WTC11 (cell line): ENCODE measurements at regions not wholly inside any gene's neighbourhood (a gene's known extent, or its start where the extent isn't known, plus 50 kb on each side); places are given as distances from the start of the nearest gene placed in this dataset.
"Not testable (repeated sequence)": the region's sequence is repeated elsewhere in the genome, so short reads cannot be mapped to it uniquely, and the experiment has no call there.

Experiments
- ATAC-seq: fragments of 200-7000 bp; cut with Tn5 transposase; 2 replicates; pipeline ENCODE4 v1.10.0; 2021; ENCODE audit warnings: mild to moderate bottlenecking, moderate library complexity
- CTCF ChIA-PET: fragments of 300-600 bp; sonication (Branson Sonifier 250); formaldehyde crosslinking; loops from one replicate; lab custom pipeline; 2021; ENCODE audit warnings: antibody characterized with exemption; lab: Charles Lee
- POLR2A ChIA-PET: fragments of 350-600 bp; sonication (Branson Sonifier 250); formaldehyde crosslinking; loops from one replicate; lab custom pipeline; 2021; ENCODE audit warnings: antibody characterized with exemption; lab: Charles Lee
- DNase-seq: peaks from one replicate; pipeline ENCODE4 v3.0.0; 2021; ENCODE audit warnings: low spot score
- H3K27ac Mint-ChIP-seq: 2 replicates; pipeline ENCODE4 v1.8.0; 2021; ENCODE audit warnings: mixed read lengths
- H3K27me3 Mint-ChIP-seq: 2 replicates; pipeline ENCODE4 v1.8.0; 2021; ENCODE audit warnings: low read depth, mild to moderate bottlenecking, moderate library complexity, mixed read lengths
- H3K36me3 Mint-ChIP-seq: 2 replicates; pipeline ENCODE4 v1.8.0; 2021; ENCODE audit warnings: mixed read lengths
- H3K4me1 Mint-ChIP-seq: 2 replicates; pipeline ENCODE4 v1.8.0; 2022; ENCODE audit warnings: mixed read lengths
- H3K4me3 Mint-ChIP-seq: 2 replicates; pipeline ENCODE4 v1.8.0; 2021; ENCODE audit warnings: mild to moderate bottlenecking, moderate library complexity, mixed read lengths
- H3K9me3 Mint-ChIP-seq: 2 replicates; pipeline ENCODE4 v1.8.0; 2021; ENCODE audit warnings: mixed read lengths
- ATF2 ChIP-seq: sonication (generic); formaldehyde crosslinking; IDR thresholded peaks from 2 replicates; pipeline ENCODE4 v1.8.1; 2022; ENCODE audit warnings: low read depth, missing genetic modification reagents, borderline replicate concordance
- CREB1 ChIP-seq: sonication (generic); formaldehyde crosslinking; IDR thresholded peaks from 2 replicates; pipeline ENCODE4 v1.8.0; 2023; ENCODE audit warnings: mild to moderate bottlenecking, missing genetic modification reagents
- ESRRA ChIP-seq: sonication (generic); formaldehyde crosslinking; IDR thresholded peaks from 2 replicates; pipeline ENCODE4 v1.8.1; 2022; ENCODE audit warnings: mild to moderate bottlenecking, missing genetic modification reagents, borderline replicate concordance
- ETV6 ChIP-seq: sonication (generic); formaldehyde crosslinking; IDR thresholded peaks from 2 replicates; pipeline ENCODE4 v1.8.1; 2022; ENCODE audit warnings: mild to moderate bottlenecking, missing genetic modification reagents
- GRHL2 ChIP-seq: fragments of 250-450 bp; sonication (Bioruptor Pico); IDR thresholded peaks from 2 replicates; pipeline ENCODE4 v1.8.0; 2022; ENCODE audit warnings: mild to moderate bottlenecking, moderate library complexity; ENCODE audit not compliant: insufficient replicate concordance, severe bottlenecking
- MYBL2 ChIP-seq: sonication (generic); formaldehyde crosslinking; IDR thresholded peaks from 2 replicates; pipeline ENCODE4 v1.8.1; 2023; ENCODE audit warnings: mild to moderate bottlenecking, moderate library complexity, missing genetic modification reagents
- NFE2L1 ChIP-seq: sonication (generic); formaldehyde crosslinking; IDR thresholded peaks from 2 replicates; pipeline ENCODE4 v1.8.1; 2023; ENCODE audit warnings: missing genetic modification reagents
- NR1H2 ChIP-seq: sonication (generic); formaldehyde crosslinking; IDR thresholded peaks from 2 replicates; pipeline ENCODE4 v1.9.0; 2021; ENCODE audit warnings: mild to moderate bottlenecking, moderate library complexity, missing genetic modification reagents
- SMAD3 ChIP-seq: sonication (generic); formaldehyde crosslinking; IDR thresholded peaks from 2 replicates; pipeline ENCODE4 v1.8.0; 2022; ENCODE audit warnings: missing genetic modification reagents, mild to moderate bottlenecking, borderline replicate concordance
- SMAD4 ChIP-seq: sonication (generic); formaldehyde crosslinking; IDR thresholded peaks from 2 replicates; pipeline ENCODE4 v1.8.0; 2022; ENCODE audit warnings: mild to moderate bottlenecking, missing genetic modification reagents
- SP1 ChIP-seq: sonication (generic); formaldehyde crosslinking; conservative IDR thresholded peaks from 2 replicates; pipeline ENCODE4 v1.8.1; 2022; ENCODE audit warnings: missing genetic modification reagents
- TEAD1 ChIP-seq: sonication (generic); formaldehyde crosslinking; IDR thresholded peaks from 2 replicates; pipeline ENCODE4 v1.8.0; 2022; ENCODE audit warnings: mild to moderate bottlenecking, missing genetic modification reagents
- TEAD4 ChIP-seq: sonication (generic); formaldehyde crosslinking; IDR thresholded peaks from 2 replicates; pipeline ENCODE4 v1.8.0; 2022; ENCODE audit warnings: mild to moderate bottlenecking, missing genetic modification reagents
- ZNF138 ChIP-seq: sonication (generic); formaldehyde crosslinking; conservative IDR thresholded peaks from 2 replicates; pipeline ENCODE4 v1.8.1; 2022; ENCODE audit warnings: mild to moderate bottlenecking, moderate library complexity, missing genetic modification reagents
- ZNF232 ChIP-seq: sonication (generic); formaldehyde crosslinking; IDR thresholded peaks from 2 replicates; pipeline ENCODE4 v1.8.0; 2022; ENCODE audit warnings: mild to moderate bottlenecking, missing genetic modification reagents
- ZNF317 ChIP-seq: sonication (generic); formaldehyde crosslinking; IDR thresholded peaks from 2 replicates; pipeline ENCODE4 v1.8.1; 2023; ENCODE audit warnings: low read depth, mild to moderate bottlenecking, moderate library complexity, missing genetic modification reagents, borderline replicate concordance
- TF ChIP-seq, protein P1 (sequence below): sonication (generic); formaldehyde crosslinking; IDR thresholded peaks from 2 replicates; pipeline ENCODE4 v1.8.1; 2023; ENCODE audit warnings: mild to moderate bottlenecking, missing genetic modification reagents, borderline replicate concordance
- TF ChIP-seq, protein P2 (sequence below): sonication (generic); formaldehyde crosslinking; IDR thresholded peaks from 2 replicates; pipeline ENCODE4 v1.8.1; 2023; ENCODE audit warnings: mild to moderate bottlenecking, moderate library complexity, missing genetic modification reagents

DNA sequence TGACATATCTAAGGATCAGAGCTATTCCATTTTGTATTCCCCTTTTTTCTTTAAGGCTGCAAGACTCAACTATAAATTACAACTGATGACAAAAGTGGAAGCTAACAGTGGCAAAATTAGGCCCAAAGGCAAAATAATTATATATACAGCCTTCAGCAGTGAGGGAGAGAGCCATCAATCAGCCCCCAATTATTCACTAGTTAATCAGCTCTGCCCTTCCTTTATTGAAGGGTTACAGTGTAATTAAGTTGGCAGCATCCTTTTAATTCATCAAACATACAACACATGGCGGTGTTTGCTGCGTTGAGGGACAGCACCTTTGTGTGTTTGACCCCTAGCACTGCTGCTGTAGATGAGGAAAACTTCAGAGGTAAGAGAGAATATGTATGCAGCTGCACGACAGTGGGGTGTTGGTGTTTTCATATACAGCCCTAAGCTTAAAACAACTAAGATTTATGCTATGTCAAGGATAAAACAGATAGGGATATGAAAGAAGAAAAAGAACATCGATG is 973.9 kb upstream of the POU3F4 start:
- no peaks in the 10 kb centered on the region for H3K36me3 Mint-ChIP-seq
- H3K9me3 Mint-ChIP-seq: peaks cover 4% of the 10 kb centered on the region
- ChIA-PET CTCF (no interaction called here), POLR2A (no interaction called here)
- no peaks in the 10 kb centered on the region for H3K4me1 Mint-ChIP-seq
- ATAC-seq (no peak), DNase-seq (no peak)
- H3K4me3 Mint-ChIP-seq: no peak overlapping the region
- TF ChIP-seq GRHL2 (no peak), SP1 (CRISPR knock-in tag) (no peak), SMAD4 (no peak), MYBL2 (CRISPR knock-in tag) (no peak), NR1H2 (CRISPR knock-in tag) (no peak), NFE2L1 (CRISPR knock-in tag) (no peak)
- H3K27ac Mint-ChIP-seq: no peak overlapping the region
- H3K27me3 Mint-ChIP-seq: no peaks in the 10 kb centered on the region

- H3K36me3 Mint-ChIP-seq, POLR2A ChIA-PET, ATAC-seq, H3K27ac Mint-ChIP-seq, H3K27me3 Mint-ChIP-seq, DNase-seq, CTCF ChIA-PET, H3K4me1 Mint-ChIP-seq, H3K9me3 Mint-ChIP-seq, H3K4me3 Mint-ChIP-seq: not testable (repeated sequence)
These were observed 970.9 kb upstream of the POU3F4 start for GRCh38 chrX:82537205-82537604.

DNA sequence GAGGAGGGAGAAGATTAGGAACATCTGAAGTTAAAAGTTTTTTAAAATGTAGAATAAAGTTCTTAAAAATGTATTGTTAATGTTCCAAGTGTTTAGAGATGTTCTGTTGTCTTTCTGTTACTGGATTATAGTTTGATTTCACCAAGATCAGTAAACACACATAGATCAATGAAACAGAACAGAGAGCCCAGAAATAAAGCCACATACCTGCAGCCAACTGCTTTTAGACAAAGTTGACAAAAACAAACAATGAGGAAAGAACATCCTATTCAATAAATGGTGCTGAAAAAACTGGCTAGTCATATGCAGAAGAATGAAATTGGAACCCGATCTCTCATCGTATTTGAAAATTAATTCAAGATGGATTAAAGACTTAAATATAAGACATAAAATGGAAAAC is 966.3 kb upstream of the POU3F4 start:
- Mint-ChIP-seq H3K9me3 (peaks cover 9% of the 10 kb centered on the region), H3K36me3 (no peaks in the 10 kb centered on the region), H3K4me3 (no peak overlapping the region), H3K4me1 (no peaks in the 10 kb centered on the region), H3K27me3 (no peaks in the 10 kb centered on the region), H3K27ac (no peak overlapping the region)
- DNase-seq (no peak), ATAC-seq (no peak)
- CTCF ChIA-PET: no interaction called here
- TF ChIP-seq ETV6 (CRISPR knock-in tag) (no peak), ATF2 (CRISPR knock-in tag) (no peak), TEAD4 (no peak), ESRRA (CRISPR knock-in tag) (no peak), CREB1 (CRISPR knock-in tag) (no peak), ZNF138 (CRISPR knock-in tag) (no peak), ZNF317 (no peak), ZNF232 (CRISPR knock-in tag) (no peak), SMAD3 (CRISPR knock-in tag) (no peak), TEAD1 (no peak)
- TF ChIP-seq, protein P1, sequence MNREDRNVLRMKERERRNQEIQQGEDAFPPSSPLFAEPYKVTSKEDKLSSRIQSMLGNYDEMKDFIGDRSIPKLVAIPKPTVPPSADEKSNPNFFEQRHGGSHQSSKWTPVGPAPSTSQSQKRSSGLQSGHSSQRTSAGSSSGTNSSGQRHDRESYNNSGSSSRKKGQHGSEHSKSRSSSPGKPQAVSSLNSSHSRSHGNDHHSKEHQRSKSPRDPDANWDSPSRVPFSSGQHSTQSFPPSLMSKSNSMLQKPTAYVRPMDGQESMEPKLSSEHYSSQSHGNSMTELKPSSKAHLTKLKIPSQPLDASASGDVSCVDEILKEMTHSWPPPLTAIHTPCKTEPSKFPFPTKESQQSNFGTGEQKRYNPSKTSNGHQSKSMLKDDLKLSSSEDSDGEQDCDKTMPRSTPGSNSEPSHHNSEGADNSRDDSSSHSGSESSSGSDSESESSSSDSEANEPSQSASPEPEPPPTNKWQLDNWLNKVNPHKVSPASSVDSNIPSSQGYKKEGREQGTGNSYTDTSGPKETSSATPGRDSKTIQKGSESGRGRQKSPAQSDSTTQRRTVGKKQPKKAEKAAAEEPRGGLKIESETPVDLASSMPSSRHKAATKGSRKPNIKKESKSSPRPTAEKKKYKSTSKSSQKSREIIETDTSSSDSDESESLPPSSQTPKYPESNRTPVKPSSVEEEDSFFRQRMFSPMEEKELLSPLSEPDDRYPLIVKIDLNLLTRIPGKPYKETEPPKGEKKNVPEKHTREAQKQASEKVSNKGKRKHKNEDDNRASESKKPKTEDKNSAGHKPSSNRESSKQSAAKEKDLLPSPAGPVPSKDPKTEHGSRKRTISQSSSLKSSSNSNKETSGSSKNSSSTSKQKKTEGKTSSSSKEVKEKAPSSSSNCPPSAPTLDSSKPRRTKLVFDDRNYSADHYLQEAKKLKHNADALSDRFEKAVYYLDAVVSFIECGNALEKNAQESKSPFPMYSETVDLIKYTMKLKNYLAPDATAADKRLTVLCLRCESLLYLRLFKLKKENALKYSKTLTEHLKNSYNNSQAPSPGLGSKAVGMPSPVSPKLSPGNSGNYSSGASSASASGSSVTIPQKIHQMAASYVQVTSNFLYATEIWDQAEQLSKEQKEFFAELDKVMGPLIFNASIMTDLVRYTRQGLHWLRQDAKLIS (CRISPR knock-in tag): no peak
- TF ChIP-seq, protein P2, sequence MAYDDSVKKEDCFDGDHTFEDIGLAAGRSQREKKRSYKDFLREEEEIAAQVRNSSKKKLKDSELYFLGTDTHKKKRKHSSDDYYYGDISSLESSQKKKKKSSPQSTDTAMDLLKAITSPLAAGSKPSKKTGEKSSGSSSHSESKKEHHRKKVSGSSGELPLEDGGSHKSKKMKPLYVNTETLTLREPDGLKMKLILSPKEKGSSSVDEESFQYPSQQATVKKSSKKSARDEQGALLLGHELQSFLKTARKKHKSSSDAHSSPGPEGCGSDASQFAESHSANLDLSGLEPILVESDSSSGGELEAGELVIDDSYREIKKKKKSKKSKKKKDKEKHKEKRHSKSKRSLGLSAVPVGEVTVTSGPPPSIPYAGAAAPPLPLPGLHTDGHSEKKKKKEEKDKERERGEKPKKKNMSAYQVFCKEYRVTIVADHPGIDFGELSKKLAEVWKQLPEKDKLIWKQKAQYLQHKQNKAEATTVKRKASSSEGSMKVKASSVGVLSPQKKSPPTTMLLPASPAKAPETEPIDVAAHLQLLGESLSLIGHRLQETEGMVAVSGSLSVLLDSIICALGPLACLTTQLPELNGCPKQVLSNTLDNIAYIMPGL (CRISPR knock-in tag): no peak
- POLR2A ChIA-PET: no interaction called here

DNA sequence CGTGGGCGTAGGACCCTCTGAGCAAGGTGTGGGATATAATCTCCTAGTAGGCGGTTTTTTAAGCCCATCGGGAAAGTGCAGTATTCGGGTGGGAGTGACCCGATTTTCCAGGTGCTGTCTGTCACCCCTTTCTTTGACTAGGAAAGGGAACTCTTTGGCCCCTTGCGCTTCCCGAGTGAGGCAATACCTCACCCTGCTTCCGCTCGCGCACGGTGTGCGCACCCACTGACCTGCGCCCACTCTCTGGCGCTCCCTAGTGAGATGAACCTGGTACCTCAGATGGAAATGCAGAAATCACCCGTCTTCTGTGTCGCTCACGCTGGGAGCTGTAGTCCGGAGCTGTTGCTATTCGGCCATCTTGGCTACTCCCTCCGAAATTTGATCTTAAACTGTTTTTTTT is 955.9 kb upstream of the POU3F4 start:
- POLR2A ChIA-PET, ATAC-seq, H3K4me1 Mint-ChIP-seq, H3K27me3 Mint-ChIP-seq, CTCF ChIA-PET, H3K27ac Mint-ChIP-seq, H3K4me3 Mint-ChIP-seq: not testable (repeated sequence)
- H3K36me3 Mint-ChIP-seq: peaks cover 25% of the 10 kb centered on the region
- peaks cover 23% of the 10 kb centered on the region for H3K9me3 Mint-ChIP-seq
- DNase-seq: peak; percentile 13
